ENCODE measurements at regions not wholly inside any gene's neighbourhood (a gene's known extent, or its start where the extent isn't known, plus 50 kb on each side); places are given as distances from the start of the nearest gene placed in this dataset.

GRCh38 chr7:19353180-19353579 lies 208.0 kb upstream of the FERD3L start:
- no peak overlapping the region for H3K9ac ChIP-seq (ENCODE audit: low read length)
- no peak overlapping the region for H3K27ac ChIP-seq (ENCODE audit: low read depth, low read length)
- no peak overlapping the region for H2AFZ ChIP-seq (ENCODE audit: low read depth, low read length, severe bottlenecking)
- H3K36me3 ChIP-seq (ENCODE audit: low read length) = no peaks in the 10 kb centered on the region
- no peaks in the 10 kb centered on the region for H3K79me2 ChIP-seq (ENCODE audit: insufficient read depth, low read length)
- H3K27me3 ChIP-seq (ENCODE audit: low read length) = no peaks in the 10 kb centered on the region
- no peak for TF ChIP-seq CTCF (IDR thresholded peaks at IDR 0.05; ENCODE audit: insufficient read depth, low read length, poor library complexity, severe bottlenecking)
- no peaks in the 10 kb centered on the region for H4K20me1 ChIP-seq (ENCODE audit: low read depth, low read length)
- H3F3A ChIP-seq (ENCODE audit: insufficient read depth) = no peaks in the 10 kb centered on the region
- no peak overlapping the region for H3K4me3 ChIP-seq (ENCODE audit: insufficient read depth, low read length, poor library complexity, severe bottlenecking)
- H3K9me2 ChIP-seq (replicated peaks; ENCODE audit: insufficient read depth, low read length) = no peaks in the 10 kb centered on the region
- no peak overlapping the region for H3K4me2 ChIP-seq (ENCODE audit: low read depth, low read length, poor library complexity, severe bottlenecking)
- no peaks in the 10 kb centered on the region for H3K9me3 ChIP-seq (ENCODE audit: insufficient read depth, low read length)

GRCh38 chr7:19352305-19352695 lies 207.1 kb upstream of the FERD3L start:
- H3K9ac ChIP-seq (ENCODE audit: low read length) = no peak overlapping the region
- no peak overlapping the region for H3K4me3 ChIP-seq (ENCODE audit: insufficient read depth, low read length, poor library complexity, severe bottlenecking)
- H2AFZ ChIP-seq (ENCODE audit: low read depth, low read length, severe bottlenecking) = no peak overlapping the region
- H3F3A ChIP-seq (ENCODE audit: insufficient read depth) = no peaks in the 10 kb centered on the region
- TF ChIP-seq EZH2phosphoT487 (conservative IDR thresholded peaks at IDR 0.05; ENCODE audit: low read length) (no peak), CTCF (IDR thresholded peaks at IDR 0.05; ENCODE audit: insufficient read depth, low read length, poor library complexity, severe bottlenecking) (no peak)
- H3K9me3 ChIP-seq (ENCODE audit: insufficient read depth, low read length) = no peaks in the 10 kb centered on the region
- H3K27ac ChIP-seq (ENCODE audit: low read depth, low read length) = no peak overlapping the region
- H3K79me2 ChIP-seq (ENCODE audit: insufficient read depth, low read length) = no peaks in the 10 kb centered on the region
- H3K4me2 ChIP-seq (ENCODE audit: low read depth, low read length, poor library complexity, severe bottlenecking) = no peak overlapping the region
- no peaks in the 10 kb centered on the region for H3K9me2 ChIP-seq (replicated peaks; ENCODE audit: insufficient read depth, low read length)
- no peaks in the 10 kb centered on the region for H3K36me3 ChIP-seq (ENCODE audit: low read length)
- H4K20me1 ChIP-seq (ENCODE audit: low read depth, low read length) = no peaks in the 10 kb centered on the region
- no peaks in the 10 kb centered on the region for H3K27me3 ChIP-seq (ENCODE audit: low read length)

GRCh38 chr7:19351341-19352304 lies 206.4 kb upstream of the FERD3L start:
- Histone ChIP-seq H2AFZ (ENCODE audit: low read depth, low read length, severe bottlenecking) (no peak overlapping the region), H3F3A (ENCODE audit: insufficient read depth) (no peaks in the 10 kb centered on the region), H3K4me3 (ENCODE audit: insufficient read depth, low read length, poor library complexity, severe bottlenecking) (no peak overlapping the region)

More at GRCh38 chr7:19351341-19352304, 206.4 kb upstream of the FERD3L start:
- H3K79me2 ChIP-seq (ENCODE audit: insufficient read depth, low read length) = no peaks in the 10 kb centered on the region
- no peaks in the 10 kb centered on the region for H3K36me3 ChIP-seq (ENCODE audit: low read length)
- H3K27me3 ChIP-seq (ENCODE audit: low read length) = no peaks in the 10 kb centered on the region
- no peaks in the 10 kb centered on the region for H3K9me2 ChIP-seq (replicated peaks; ENCODE audit: insufficient read depth, low read length)
- no peaks in the 10 kb centered on the region for H3K9me3 ChIP-seq (ENCODE audit: insufficient read depth, low read length)
- TF ChIP-seq CTCF (IDR thresholded peaks at IDR 0.05; ENCODE audit: insufficient read depth, low read length, poor library complexity, severe bottlenecking) (no peak), EZH2phosphoT487 (conservative IDR thresholded peaks at IDR 0.05; ENCODE audit: low read length) (no peak)
- H3K9ac ChIP-seq (ENCODE audit: low read length) = no peak overlapping the region
- H3K27ac ChIP-seq (ENCODE audit: low read depth, low read length) = no peak overlapping the region
- no peaks in the 10 kb centered on the region for H4K20me1 ChIP-seq (ENCODE audit: low read depth, low read length)
- no peak overlapping the region for H3K4me2 ChIP-seq (ENCODE audit: low read depth, low read length, poor library complexity, severe bottlenecking)
